Astrocyte of the spinal cord (primary cell): ENCODE measurements at regions not wholly inside any gene's neighbourhood (a gene's known extent, or its start where the extent isn't known, plus 50 kb on each side); places are given as distances from the start of the nearest gene placed in this dataset.
A peak's percentile ranks its signal among the peaks of the same experiment; 100 is the strongest.
"Not testable (repeated sequence)": the region's sequence is repeated elsewhere in the genome, so short reads cannot be mapped to it uniquely, and the experiment has no call there.

Source experiments
- DNase-seq: peaks from one replicate; pipeline ENCODE4 v3.0.0; 2011; ENCODE audit warnings: low read depth, low spot score
- H3K4me3 ChIP-seq: 2 replicates; pipeline ENCODE4 v1.5.1; 2011; ENCODE audit warnings: low read depth, mild to moderate bottlenecking, low read length, moderate library complexity
- CTCF ChIP-seq: IDR thresholded peaks from 2 replicates; pipeline ENCODE4 v1.5.1; 2012; ENCODE audit warnings: low read depth, mild to moderate bottlenecking, low read length, inconsistent platforms
- in situ Hi-C: cut with HindIII; loops from 2 replicates; pipeline ENCODE4 v1.10.0; 2017; ENCODE audit warnings: low sequenced_read_pairs

GRCh38 chr7:79982141-79982770, 152.4 kb upstream of the GNAI1 start:
- DNase-seq: peak; percentile 29
- no peak overlapping the region for H3K4me3 ChIP-seq
- in situ Hi-C loops: no loop called here
- no peak for TF ChIP-seq CTCF

- no peak for TF ChIP-seq CTCF
- DNase-seq: no peak
Observed at GRCh38 chr7:79980376-79980775, 154.3 kb upstream of the GNAI1 start.

GRCh38 chr7:79979437-79979836, 155.2 kb upstream of the GNAI1 start:
- TF ChIP-seq CTCF: no peak
- in situ Hi-C loops: no loop called here
- H3K4me3 ChIP-seq: no peak overlapping the region
- DNase-seq: peak; percentile 27

More at GRCh38 chr7:79980376-79980775, 154.3 kb upstream of the GNAI1 start:
- no peak overlapping the region for H3K4me3 ChIP-seq
- in situ Hi-C loops: no loop called here

- no peak for TF ChIP-seq CTCF
- in situ Hi-C loops: no loop called here
Observed at GRCh38 chr7:79977481-79977880, 157.2 kb upstream of the GNAI1 start.

GRCh38 chr7:79976711-79977020, 158.0 kb upstream of the GNAI1 start:
- in situ Hi-C loops, DNase-seq, H3K4me3 ChIP-seq: not testable (repeated sequence)

More at GRCh38 chr7:79977481-79977880, 157.2 kb upstream of the GNAI1 start:
- no peak overlapping the region for H3K4me3 ChIP-seq
- DNase-seq: no peak

GRCh38 chr7:79975986-79976710, 158.5 kb upstream of the GNAI1 start:
- DNase-seq, H3K4me3 ChIP-seq, in situ Hi-C loops: not testable (repeated sequence)

- TF ChIP-seq CTCF: no peak
- in situ Hi-C loops: no loop called here
- H3K4me3 ChIP-seq: no peak overlapping the region
- DNase-seq: no peak
Observed at GRCh38 chr7:79973455-79973854, 161.2 kb upstream of the GNAI1 start.
